HUES6 (cell line): ENCODE measurements at regions not wholly inside any gene's neighbourhood (a gene's known extent, or its start where the extent isn't known, plus 50 kb on each side); places are given as distances from the start of the nearest gene placed in this dataset.
"Not testable (repeated sequence)": the region's sequence is repeated elsewhere in the genome, so short reads cannot be mapped to it uniquely, and the experiment has no call there.

Experiments
- H3K27ac ChIP-seq: 2 replicates; pipeline ENCODE4 v1.7.0; 2013; ENCODE audit warnings: low read depth, mild to moderate bottlenecking, low read length, inconsistent platforms
- H3K27me3 ChIP-seq: 2 replicates; pipeline ENCODE4 v1.6.1; 2013; ENCODE audit warnings: low read length; ENCODE audit not compliant: control insufficient read depth, insufficient read depth
- H3K36me3 ChIP-seq: 2 replicates; pipeline ENCODE4 v1.6.1; 2013; ENCODE audit warnings: low read length; ENCODE audit not compliant: control insufficient read depth, insufficient read depth
- H3K4me1 ChIP-seq: 2 replicates; pipeline ENCODE4 v1.6.1; 2013; ENCODE audit warnings: low read length; ENCODE audit not compliant: control insufficient read depth, insufficient read depth
- H3K4me3 ChIP-seq: 2 replicates; pipeline ENCODE4 v1.5.1; 2013; ENCODE audit warnings: low read depth, low read length
- H3K9ac ChIP-seq: one replicate; pipeline ENCODE4 v1.6.1; 2013; ENCODE audit warnings: mild to moderate bottlenecking, low read length
- H3K9me3 ChIP-seq: 2 replicates; pipeline ENCODE4 v1.6.1; 2013; ENCODE audit warnings: low read depth, low read length; ENCODE audit not compliant: control insufficient read depth, insufficient read depth

DNA sequence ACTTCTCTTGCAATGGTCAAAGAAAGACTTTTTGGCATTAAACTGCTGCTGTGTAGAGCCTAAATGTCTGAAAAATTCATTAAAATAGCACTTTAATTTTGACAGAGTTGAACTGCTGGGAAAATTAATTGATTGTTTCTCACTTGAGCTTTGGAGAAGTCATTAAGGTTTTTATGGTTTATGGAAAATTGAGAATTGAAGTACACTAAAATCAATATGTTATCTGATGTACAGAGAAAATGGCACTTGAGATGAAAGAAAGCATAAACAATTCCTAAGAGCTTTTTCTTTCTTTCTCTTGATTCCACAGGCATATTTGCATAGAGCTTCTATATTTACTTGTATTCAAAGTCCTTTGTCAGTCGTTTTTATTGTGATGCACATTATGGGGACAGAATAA is 188.5 kb upstream of the CAND1 start:
- Histone ChIP-seq H3K27me3 (peaks cover 3% of the 10 kb centered on the region), H3K36me3 (no peaks in the 10 kb centered on the region)

DNA sequence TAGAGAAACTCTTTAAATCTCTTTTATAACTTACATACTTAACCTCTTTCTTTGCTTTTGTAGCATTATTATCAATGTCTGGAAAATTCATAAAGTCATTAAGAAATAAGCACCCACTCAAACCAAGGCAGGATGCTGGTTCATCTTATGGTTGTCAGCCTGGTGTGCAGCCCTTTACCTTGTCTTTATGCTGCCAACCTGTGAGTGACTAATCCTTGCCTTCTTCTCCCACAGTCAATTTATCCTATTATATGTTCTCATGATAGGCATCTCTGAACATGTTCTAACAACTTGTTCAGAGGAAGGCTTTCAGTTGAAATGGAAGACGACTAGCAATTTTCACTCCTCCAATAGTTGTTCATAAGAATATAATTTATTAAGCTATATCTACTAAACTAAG is 186.9 kb upstream of the CAND1 start:
- H3K4me3 ChIP-seq: no peak overlapping the region
- no peaks in the 10 kb centered on the region for H3K9me3 ChIP-seq
- no peaks in the 10 kb centered on the region for H3K27me3 ChIP-seq
- H3K36me3 ChIP-seq: no peaks in the 10 kb centered on the region
- H3K9ac ChIP-seq: no peak overlapping the region
- H3K27ac ChIP-seq: no peak overlapping the region
- H3K4me1 ChIP-seq: peaks cover 3% of the 10 kb centered on the region; the same call in 1 of the 2 replicates

More for the DNA sequence above, 188.5 kb upstream of the CAND1 start:
- Histone ChIP-seq H3K27ac (no peak overlapping the region), H3K9me3 (no peaks in the 10 kb centered on the region), H3K4me1 (peaks cover 3% of the 10 kb centered on the region; the same call in 1 of the 2 replicates), H3K9ac (no peak overlapping the region), H3K4me3 (no peak overlapping the region)

GRCh38 chr12:67085699-67086098 is 183.5 kb upstream of the CAND1 start:
- no peak overlapping the region for H3K4me3 ChIP-seq
- H3K27ac ChIP-seq: no peak overlapping the region
- no peaks in the 10 kb centered on the region for H3K36me3 ChIP-seq
- no peaks in the 10 kb centered on the region for H3K9me3 ChIP-seq
- no peaks in the 10 kb centered on the region for H3K4me1 ChIP-seq
- no peak overlapping the region for H3K9ac ChIP-seq
- H3K27me3 ChIP-seq: no peaks in the 10 kb centered on the region

GRCh38 chr12:67086116-67086515 is 183.0 kb upstream of the CAND1 start:
- Histone ChIP-seq H3K9me3 (no peaks in the 10 kb centered on the region), H3K27me3 (no peaks in the 10 kb centered on the region), H3K36me3 (no peaks in the 10 kb centered on the region), H3K4me3 (no peak overlapping the region), H3K9ac (no peak overlapping the region), H3K4me1 (no peaks in the 10 kb centered on the region), H3K27ac (no peak overlapping the region)

DNA sequence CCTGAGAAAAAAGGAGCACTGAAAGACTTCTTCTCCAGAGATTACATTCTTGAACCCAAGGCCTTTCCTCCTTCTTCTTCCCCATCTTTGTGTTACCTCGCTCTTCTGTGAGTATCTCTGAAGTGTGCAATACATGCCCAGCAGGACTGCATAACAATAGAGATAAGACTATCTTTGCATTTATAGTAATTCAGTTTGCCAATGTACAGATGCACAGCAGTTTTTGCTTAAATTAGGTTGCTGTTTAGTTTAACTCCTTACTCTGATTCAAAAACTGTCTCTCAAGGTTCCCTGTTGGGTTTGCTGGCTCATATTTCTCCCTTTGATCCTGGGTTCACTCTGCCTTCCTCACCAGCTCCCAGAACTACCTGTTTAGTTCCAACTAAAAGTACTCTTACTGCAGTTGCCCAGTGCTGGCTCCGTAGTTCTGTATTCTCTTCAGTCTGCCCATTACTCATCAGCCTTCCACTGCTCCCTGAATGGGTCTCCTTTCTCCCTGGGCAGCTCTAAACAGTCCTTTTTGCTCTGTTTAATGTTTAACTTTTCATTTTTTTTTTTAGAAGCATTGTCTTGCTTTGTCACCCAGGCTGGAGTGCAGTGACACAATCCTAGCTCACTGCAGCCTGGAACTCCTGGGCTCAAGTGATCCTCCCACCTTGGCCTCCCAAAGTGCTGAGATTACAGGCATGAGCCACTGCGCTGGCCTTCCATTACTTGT is 180.6 kb upstream of the CAND1 start:
- no peaks in the 10 kb centered on the region for H3K9me3 ChIP-seq
- no peaks in the 10 kb centered on the region for H3K36me3 ChIP-seq
- no peak overlapping the region for H3K27ac ChIP-seq
- H3K9ac ChIP-seq: no peak overlapping the region
- no peaks in the 10 kb centered on the region for H3K27me3 ChIP-seq
- no peaks in the 10 kb centered on the region for H3K4me1 ChIP-seq
- H3K4me3 ChIP-seq: no peak overlapping the region

GRCh38 chr12:67091204-67091603 is 178.0 kb upstream of the CAND1 start:
- Histone ChIP-seq H3K9ac (no peak overlapping the region), H3K27me3 (no peaks in the 10 kb centered on the region), H3K4me1 (no peaks in the 10 kb centered on the region), H3K4me3 (no peak overlapping the region), H3K27ac (no peak overlapping the region), H3K36me3 (no peaks in the 10 kb centered on the region), H3K9me3 (no peaks in the 10 kb centered on the region)

GRCh38 chr12:67091678-67092077 is 177.5 kb upstream of the CAND1 start:
- Histone ChIP-seq H3K27ac (no peak overlapping the region), H3K4me3 (no peak overlapping the region), H3K27me3 (no peaks in the 10 kb centered on the region), H3K9me3 (no peaks in the 10 kb centered on the region), H3K9ac (no peak overlapping the region), H3K36me3 (no peaks in the 10 kb centered on the region), H3K4me1 (no peaks in the 10 kb centered on the region)

GRCh38 chr12:67092934-67093333 is 176.2 kb upstream of the CAND1 start:
- H3K36me3 ChIP-seq, H3K27me3 ChIP-seq, H3K9ac ChIP-seq, H3K4me1 ChIP-seq, H3K9me3 ChIP-seq, H3K27ac ChIP-seq, H3K4me3 ChIP-seq: not testable (repeated sequence)

DNA sequence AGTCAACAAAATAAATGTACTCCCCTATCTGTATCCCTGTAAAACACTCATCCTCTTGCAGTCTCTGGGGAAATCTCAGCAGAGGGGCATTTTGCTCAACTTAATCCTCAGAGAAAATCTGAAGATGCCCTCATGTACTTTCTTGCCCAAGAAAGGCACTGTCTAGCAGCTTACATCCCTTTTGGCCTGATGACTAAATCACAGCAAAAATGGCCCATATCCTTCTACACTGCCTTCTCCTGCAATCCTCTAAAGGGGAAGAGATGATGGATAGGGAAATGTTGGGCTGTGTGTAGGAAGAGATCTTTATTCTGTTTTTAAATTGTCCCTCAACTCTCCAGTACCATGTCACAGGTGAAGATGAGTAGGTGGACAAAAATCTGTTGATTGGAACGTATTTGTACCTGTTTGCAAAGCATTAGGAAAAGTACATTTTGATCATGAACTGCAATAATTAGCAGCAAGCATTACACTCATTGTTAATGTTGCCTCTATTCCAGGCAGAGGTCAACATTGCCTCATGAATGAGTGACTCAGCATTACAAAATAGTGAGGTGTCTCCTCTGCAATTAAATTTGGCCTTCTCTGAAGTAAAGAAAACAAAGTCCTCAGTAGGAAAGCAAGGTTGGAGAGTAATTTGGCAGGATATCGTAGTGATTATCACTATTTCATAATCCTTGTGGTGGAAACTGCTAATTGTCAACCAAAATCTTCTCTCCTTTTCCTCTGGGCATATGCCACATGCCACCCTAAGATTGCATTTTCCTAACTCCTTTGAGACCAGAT is 172.4 kb upstream of the CAND1 start:
- Histone ChIP-seq H3K27ac (no peak overlapping the region), H3K36me3 (no peaks in the 10 kb centered on the region), H3K4me1 (no peaks in the 10 kb centered on the region), H3K27me3 (no peaks in the 10 kb centered on the region), H3K9me3 (no peaks in the 10 kb centered on the region), H3K9ac (no peak overlapping the region), H3K4me3 (no peak overlapping the region)

GRCh38 chr12:67099858-67100257 is 169.3 kb upstream of the CAND1 start:
- H3K27ac ChIP-seq: no peak overlapping the region
- no peaks in the 10 kb centered on the region for H3K9me3 ChIP-seq
- no peaks in the 10 kb centered on the region for H3K36me3 ChIP-seq
- no peak overlapping the region for H3K4me3 ChIP-seq
- no peak overlapping the region for H3K9ac ChIP-seq
- no peaks in the 10 kb centered on the region for H3K4me1 ChIP-seq
- no peaks in the 10 kb centered on the region for H3K27me3 ChIP-seq

- no peaks in the 10 kb centered on the region for H3K4me1 ChIP-seq
- H3K27ac ChIP-seq: no peak overlapping the region
These were observed 165.6 kb upstream of the CAND1 start for GRCh38 chr12:67103521-67103920.

More at GRCh38 chr12:67103521-67103920, 165.6 kb upstream of the CAND1 start:
- H3K9ac ChIP-seq: no peak overlapping the region
- no peaks in the 10 kb centered on the region for H3K9me3 ChIP-seq
- no peaks in the 10 kb centered on the region for H3K27me3 ChIP-seq
- H3K36me3 ChIP-seq: no peaks in the 10 kb centered on the region
- H3K4me3 ChIP-seq: no peak overlapping the region
